Stimulated activated CD4-positive, alpha-beta T cell treated with anti-CD3 and anti-CD28 coated beads, Interleukin-4, amount 100 ng/mL, for 48 hours (primary cell): ENCODE measurements at regions not wholly inside any gene's neighbourhood (a gene's known extent, or its start where the extent isn't known, plus 50 kb on each side); places are given as distances from the start of the nearest gene placed in this dataset.
"Not testable (repeated sequence)": the region's sequence is repeated elsewhere in the genome, so short reads cannot be mapped to it uniquely, and the experiment has no call there.

Experiments
- DNase-seq, 2 donors: peaks; one replicate each; pipeline ENCODE4 v3.0.0-alpha.2; 2020; ENCODE audit warnings: low read depth in 2 of 2

- DNase-seq = no peak
Observed at GRCh38 chr14:54010981-54011380, 54.4 kb upstream of the BMP4 start.

- no peak for DNase-seq
Observed at GRCh38 chr14:54023027-54023426, 66.4 kb upstream of the BMP4 start.

DNA sequence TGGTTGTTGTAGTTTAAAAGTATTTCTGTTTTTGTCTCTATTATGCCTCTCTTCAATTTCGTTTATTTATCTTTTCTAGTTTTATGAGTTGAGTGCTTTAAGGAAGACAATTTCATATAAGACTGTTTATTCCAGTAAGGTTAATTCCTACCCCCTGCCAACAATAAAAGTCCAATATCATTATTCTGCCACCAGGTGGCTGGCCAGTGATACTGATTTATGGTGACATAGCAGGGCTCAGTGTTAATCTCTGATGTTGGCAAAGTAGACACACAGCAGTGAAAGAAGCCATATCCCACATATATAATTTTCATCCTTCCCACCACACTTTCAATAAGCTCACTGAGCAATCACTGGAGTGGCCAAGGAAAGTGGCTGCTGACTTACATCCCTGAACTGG lies 69.0 kb upstream of the BMP4 start:
- DNase-seq = no peak

GRCh38 chr14:54026671-54027070 lies 70.0 kb upstream of the BMP4 start:
- DNase-seq = no peak

GRCh38 chr14:54030996-54031395 lies 74.4 kb upstream of the BMP4 start:
- not testable (repeated sequence) for DNase-seq

DNA sequence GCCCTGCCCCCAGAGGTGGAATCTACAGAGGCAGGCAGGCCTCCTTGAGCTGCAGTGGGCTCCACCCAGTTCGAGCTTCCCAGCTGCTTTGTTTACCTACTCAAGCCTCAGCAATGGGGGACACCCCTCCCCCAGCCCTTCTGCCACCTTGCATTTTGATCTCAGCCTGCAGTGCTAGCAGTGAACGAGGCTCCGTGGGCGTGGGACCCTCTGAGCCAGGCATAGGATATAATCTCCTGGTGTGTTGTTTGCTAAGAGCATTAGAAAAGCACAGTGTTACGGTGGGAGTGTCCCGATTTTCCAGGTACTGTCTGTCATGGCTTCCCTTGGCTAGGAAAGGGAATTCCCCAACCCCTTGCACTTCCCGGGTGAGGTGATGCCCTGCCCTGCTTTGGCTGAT lies 76.7 kb upstream of the BMP4 start:
- not testable (repeated sequence) for DNase-seq

DNA sequence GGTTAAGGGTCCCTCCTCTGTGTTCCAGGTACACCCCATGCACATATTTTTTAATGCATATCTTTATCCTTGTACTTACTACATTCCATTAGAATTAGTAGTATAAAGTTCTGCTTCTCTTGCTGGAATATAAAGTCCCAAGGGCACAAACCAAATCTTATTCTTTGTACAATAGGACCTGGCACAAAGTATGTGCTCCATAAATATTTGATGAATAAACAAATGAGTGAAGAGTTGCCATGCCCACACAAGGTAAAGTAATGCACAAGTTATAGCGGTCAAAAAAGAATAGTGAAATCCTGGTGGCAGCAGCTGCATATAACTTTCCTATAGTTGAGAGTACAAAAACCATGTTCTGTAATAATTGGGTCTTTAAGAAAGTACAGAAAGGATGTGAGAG lies 82.1 kb upstream of the BMP4 start:
- no peak for DNase-seq

- no peak for DNase-seq
Observed at GRCh38 chr14:54039311-54039710, 82.7 kb upstream of the BMP4 start.

- DNase-seq = no peak
Observed at GRCh38 chr14:54040846-54041245, 84.2 kb upstream of the BMP4 start.

DNA sequence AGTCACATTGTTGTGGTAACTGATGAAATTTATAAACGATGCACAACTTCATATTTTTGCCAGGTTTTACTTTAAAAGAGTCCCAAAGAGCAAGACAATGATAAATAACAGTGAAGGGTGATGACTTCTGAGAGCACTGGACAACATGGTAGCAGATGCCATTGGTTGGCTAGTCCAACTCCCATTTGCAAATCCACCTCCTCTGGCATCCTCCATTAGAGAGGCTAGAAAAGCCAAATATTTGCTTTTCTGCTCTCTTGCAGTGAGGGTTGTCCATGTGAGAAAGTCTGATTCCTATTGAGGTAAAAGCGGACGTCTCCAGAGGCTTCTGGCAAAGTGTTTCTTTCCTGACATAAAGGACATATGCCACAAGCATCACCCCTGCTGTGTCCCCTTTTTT lies 89.6 kb upstream of the BMP4 start:
- no peak for DNase-seq

GRCh38 chr14:54047645-54048308 lies 91.2 kb upstream of the BMP4 start:
- no peak for DNase-seq

- no peak for DNase-seq
Observed at GRCh38 chr14:54048311-54048710, 91.7 kb upstream of the BMP4 start.

GRCh38 chr14:54048736-54049135 lies 92.1 kb upstream of the BMP4 start:
- no peak for DNase-seq

DNA sequence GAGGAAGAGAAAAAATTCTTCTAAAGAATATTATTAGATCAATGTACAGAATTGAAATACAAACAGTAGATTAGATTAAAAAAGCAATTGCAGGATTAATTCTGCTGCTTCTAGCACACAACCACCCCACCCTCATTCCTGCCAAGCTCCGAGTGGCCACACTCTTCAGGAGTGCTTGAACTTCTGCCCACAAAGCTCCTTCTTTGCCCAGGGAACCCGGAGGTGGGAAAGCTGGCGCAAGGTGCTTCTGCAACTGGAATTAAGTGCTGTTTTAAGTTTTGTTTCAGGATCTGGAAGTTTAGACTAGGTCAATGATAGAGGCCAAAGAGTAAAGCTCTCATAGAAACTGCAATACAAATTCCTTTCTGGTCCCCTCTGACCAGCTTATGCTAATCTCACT lies 94.1 kb upstream of the BMP4 start:
- DNase-seq = no peak

GRCh38 chr14:54052696-54053385 lies 96.2 kb upstream of the BMP4 start:
- no peak for DNase-seq

DNA sequence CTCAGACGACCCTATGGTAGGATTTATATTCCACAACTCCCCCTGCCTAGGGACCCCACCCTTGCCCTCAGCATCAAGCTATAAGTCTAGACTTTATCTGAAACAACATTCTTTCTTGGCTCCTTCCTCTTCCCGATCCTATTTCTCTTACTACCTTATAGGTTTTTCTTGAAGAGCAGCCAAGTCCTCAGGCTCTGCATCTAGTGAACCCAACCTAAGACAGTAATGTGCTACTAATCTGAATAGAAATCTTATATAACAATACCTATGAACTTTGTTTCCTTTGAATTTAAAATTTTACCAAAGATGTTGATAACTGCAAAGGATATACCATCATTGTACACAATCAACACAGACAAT lies 96.7 kb upstream of the BMP4 start:
- DNase-seq = no peak

GRCh38 chr14:54058505-54058904 lies 101.9 kb upstream of the BMP4 start:
- no peak for DNase-seq

- DNase-seq = no peak
Observed at GRCh38 chr14:54083549-54084239, 127.1 kb upstream of the BMP4 start.

DNA sequence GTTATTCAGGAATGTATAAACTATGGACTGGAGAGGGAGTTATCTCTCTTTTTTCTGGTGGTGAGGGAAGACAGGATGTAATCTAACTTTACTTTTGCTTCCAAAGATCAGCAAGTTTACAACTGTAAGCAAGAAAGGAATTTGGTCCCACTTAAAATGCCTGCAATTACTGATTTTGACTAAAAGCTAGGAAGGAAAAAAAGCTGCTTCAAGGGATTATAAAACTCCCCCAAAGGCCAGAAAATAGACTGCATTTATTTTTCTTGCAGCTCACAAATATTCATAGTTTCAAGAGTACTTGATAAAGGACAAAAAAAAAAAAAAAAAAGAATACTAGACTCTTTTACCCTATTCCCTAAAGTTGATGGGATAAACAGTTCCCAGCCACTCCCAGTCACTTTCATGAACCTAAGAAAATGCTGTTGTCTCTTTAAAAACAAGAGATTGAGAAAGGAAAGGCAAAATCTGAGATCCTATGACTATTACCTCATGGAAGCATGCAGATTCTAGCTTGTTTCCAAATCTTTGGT lies 128.7 kb upstream of the BMP4 start:
- no peak for DNase-seq

GRCh38 chr14:54085841-54086240 lies 129.2 kb upstream of the BMP4 start:
- no peak for DNase-seq

GRCh38 chr14:54086767-54087166 lies 130.1 kb upstream of the BMP4 start:
- no peak for DNase-seq

DNA sequence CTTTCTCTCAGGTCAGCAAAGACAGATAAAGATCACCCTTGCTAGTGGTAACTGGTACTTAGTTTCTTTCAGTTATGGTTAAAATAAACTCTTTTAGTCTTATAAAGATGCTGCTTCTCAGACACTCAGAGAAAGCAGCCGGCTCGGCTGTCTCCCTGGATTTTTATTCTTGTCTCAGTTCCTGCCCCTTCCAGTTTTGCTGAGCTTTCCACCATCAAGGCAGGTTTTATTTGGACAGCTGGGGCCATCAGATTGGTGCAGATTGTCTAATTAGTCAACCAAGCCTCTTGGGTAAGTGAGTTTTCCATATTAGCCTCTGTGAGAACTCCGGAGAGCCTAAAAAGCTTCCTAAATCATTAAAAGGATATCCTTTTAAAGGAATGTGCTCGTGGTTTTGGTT lies 130.8 kb upstream of the BMP4 start:
- no peak for DNase-seq

GRCh38 chr14:54088271-54088670 lies 131.6 kb upstream of the BMP4 start:
- no peak for DNase-seq
